ENCODE measurements at regions not wholly inside any gene's neighbourhood (a gene's known extent, or its start where the extent isn't known, plus 50 kb on each side); places are given as distances from the start of the nearest gene placed in this dataset.

- TF ChIP-seq CTCF (IDR thresholded peaks at IDR 0.05) (no peak), POLR2A (IDR thresholded peaks at IDR 0.05) (no peak)
These were observed 495.1 kb upstream of the ANKRD30A start for GRCh38 chr10:36630267-36630666.
